ENCODE measurements at regions not wholly inside any gene's neighbourhood (a gene's known extent, or its start where the extent isn't known, plus 50 kb on each side); places are given as distances from the start of the nearest gene placed in this dataset.

DNA sequence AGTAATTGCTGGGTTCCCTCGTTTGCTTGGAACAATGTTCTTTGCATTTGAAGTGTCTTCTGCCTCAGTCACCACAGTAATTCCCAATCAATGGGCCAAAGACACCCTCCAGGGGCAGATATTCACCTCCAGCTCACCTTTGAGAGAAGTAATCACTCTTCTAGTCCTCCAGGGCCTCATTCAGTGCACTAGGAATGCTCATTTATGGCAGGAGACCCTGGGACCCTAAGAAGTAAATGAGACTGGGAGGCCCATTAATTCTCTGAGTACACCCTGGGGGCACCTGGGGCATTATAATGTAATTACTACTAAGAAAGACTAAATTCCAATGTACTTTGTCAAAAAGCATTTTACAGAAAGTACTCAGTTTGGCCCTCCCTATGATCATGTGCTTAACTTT lies 158.2 kb upstream of the XYLT1 start:
- TF ChIP-seq, protein P1, sequence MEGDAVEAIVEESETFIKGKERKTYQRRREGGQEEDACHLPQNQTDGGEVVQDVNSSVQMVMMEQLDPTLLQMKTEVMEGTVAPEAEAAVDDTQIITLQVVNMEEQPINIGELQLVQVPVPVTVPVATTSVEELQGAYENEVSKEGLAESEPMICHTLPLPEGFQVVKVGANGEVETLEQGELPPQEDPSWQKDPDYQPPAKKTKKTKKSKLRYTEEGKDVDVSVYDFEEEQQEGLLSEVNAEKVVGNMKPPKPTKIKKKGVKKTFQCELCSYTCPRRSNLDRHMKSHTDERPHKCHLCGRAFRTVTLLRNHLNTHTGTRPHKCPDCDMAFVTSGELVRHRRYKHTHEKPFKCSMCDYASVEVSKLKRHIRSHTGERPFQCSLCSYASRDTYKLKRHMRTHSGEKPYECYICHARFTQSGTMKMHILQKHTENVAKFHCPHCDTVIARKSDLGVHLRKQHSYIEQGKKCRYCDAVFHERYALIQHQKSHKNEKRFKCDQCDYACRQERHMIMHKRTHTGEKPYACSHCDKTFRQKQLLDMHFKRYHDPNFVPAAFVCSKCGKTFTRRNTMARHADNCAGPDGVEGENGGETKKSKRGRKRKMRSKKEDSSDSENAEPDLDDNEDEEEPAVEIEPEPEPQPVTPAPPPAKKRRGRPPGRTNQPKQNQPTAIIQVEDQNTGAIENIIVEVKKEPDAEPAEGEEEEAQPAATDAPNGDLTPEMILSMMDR (IDR thresholded peaks at IDR 0.05) = no peak
- no peak for TF ChIP-seq POLR2A (IDR thresholded peaks at IDR 0.05)

All from breast epithelium (tissue), 3 donors.